Endothelial cell of umbilical vein (primary cell): ENCODE measurements at regions not wholly inside any gene's neighbourhood (a gene's known extent, or its start where the extent isn't known, plus 50 kb on each side); places are given as distances from the start of the nearest gene placed in this dataset.

Source experiments
- BruUV-seq: library from RNA; stranded (reverse); fragments of 400-500 nt; replicated peaks from 2 replicates; lab custom pipeline; 2021; lab: Mats Ljungman, UMichigan
- CTCF ChIA-PET: fragments of 300-600, 350-600 bp; sonication (Branson Sonifier 250); formaldehyde crosslinking; loops from one replicate; lab custom pipeline; 2021; ENCODE audit warnings: antibody characterized with exemption, inconsistent platforms; lab: Charles Lee
- POLR2A ChIA-PET: fragments of 300-600, 350-600 bp; sonication (Branson Sonifier 250); formaldehyde crosslinking; loops from one replicate; lab custom pipeline; 2021; ENCODE audit warnings: antibody characterized with exemption, inconsistent platforms; lab: Charles Lee
- DNase-seq: peaks from one replicate; pipeline ENCODE4 v3.0.0-alpha.2; 2011; ENCODE audit warnings: low read depth, low spot score
- FAIRE-seq: peaks from 2 replicates; lab custom pipeline; 2011; peaks lifted over from hg19 to GRCh38; lab: Jason Lieb, UNC
- H2AFZ ChIP-seq: 2 replicates; pipeline ENCODE4 v1.6.0; 2012; ENCODE audit warnings: low read depth, low read length, control low read depth, inconsistent platforms
- H3K27ac ChIP-seq: 2 replicates; pipeline ENCODE4 v1.5.1; 2011; ENCODE audit warnings: low read depth, mild to moderate bottlenecking, control low read depth, low read length, moderate library complexity; ENCODE audit not compliant: insufficient read depth
- H3K27me3 ChIP-seq, 2 experiments: 2 replicates each; pipeline versions ENCODE4 v1.6.0 to v1.6.1; 2011; ENCODE audit warnings: low read length in 2 of 2, mixed read lengths in 1 of 2; ENCODE audit not compliant: control insufficient read depth in 2 of 2, insufficient read depth in 2 of 2
- H3K36me3 ChIP-seq, 2 experiments: 2 replicates in 1 of 2; 3 replicates in 1 of 2; pipeline ENCODE4 v1.5.1; 2011; ENCODE audit warnings: low read length in 2 of 2, mild to moderate bottlenecking in 1 of 2, moderate library complexity in 1 of 2; ENCODE audit not compliant: control insufficient read depth in 2 of 2, insufficient read depth in 2 of 2; ENCODE audit errors: extremely low read depth in 1 of 2
- H3K4me1 ChIP-seq: 3 replicates; pipeline ENCODE4 v1.5.1; 2011; ENCODE audit warnings: mild to moderate bottlenecking, low read length; ENCODE audit not compliant: control insufficient read depth, insufficient read depth; ENCODE audit errors: extremely low read depth
- H3K4me2 ChIP-seq: 2 replicates; pipeline ENCODE4 v1.6.1; 2011; ENCODE audit warnings: low read length, control low read depth, mixed read lengths; ENCODE audit not compliant: insufficient read depth
- H3K4me3 ChIP-seq, 3 experiments: fragments of 200-600 bp in 1 of 3; sonication (generic), shearing (Covaris generic) in 1 of 3; replicated peaks in 1 of 3; 2 replicates each; pipeline ENCODE4 v1.5.1; 2011 to 2016; ENCODE audit warnings: control low read depth in 3 of 3, low read length in 3 of 3, mild to moderate bottlenecking in 2 of 3, inconsistent platforms in 1 of 3, low read depth in 1 of 3, moderate library complexity in 1 of 3; ENCODE audit not compliant: insufficient read depth in 1 of 3
- H3K79me2 ChIP-seq: 2 replicates; pipeline ENCODE4 v1.6.0; 2012; ENCODE audit warnings: low read length, inconsistent platforms; ENCODE audit not compliant: control insufficient read depth, insufficient read depth
- H3K9ac ChIP-seq: replicated peaks from 2 replicates; pipeline ENCODE3; 2011; ENCODE audit warnings: low read length, control low read depth; ENCODE audit not compliant: insufficient read depth; ENCODE audit errors: extremely low read depth
- H3K9me1 ChIP-seq: replicated peaks from 3 replicates; pipeline ENCODE4 v1.6.0; 2011; ENCODE audit warnings: mild to moderate bottlenecking, low read length; ENCODE audit not compliant: control insufficient read depth, insufficient read depth; ENCODE audit errors: extremely low read depth
- H3K9me3 ChIP-seq: replicated peaks from 2 replicates; pipeline ENCODE4 v1.5.1; 2012; ENCODE audit warnings: low read length, inconsistent platforms; ENCODE audit not compliant: control insufficient read depth, insufficient read depth
- H4K20me1 ChIP-seq: replicated peaks from 2 replicates; pipeline ENCODE3; 2011; ENCODE audit warnings: mild to moderate bottlenecking, low read length; ENCODE audit not compliant: control insufficient read depth, insufficient read depth; ENCODE audit errors: extremely low read depth
- CTCF ChIP-seq, 2 donors: IDR thresholded peaks; 1 replicate in 1 of 2; 2 replicates in 1 of 2; pipeline ENCODE4 v1.5.1; 2011; ENCODE audit warnings: low read length in 2 of 2, mild to moderate bottlenecking in 2 of 2, moderate library complexity in 2 of 2, control low read depth in 1 of 2, inconsistent platforms in 1 of 2, low read depth in 1 of 2; ENCODE audit not compliant: insufficient read depth in 1 of 2; ENCODE audit errors: extremely low read depth in 1 of 2
- EZH2 ChIP-seq: IDR thresholded peaks from 2 replicates; pipeline ENCODE4 v1.6.1; 2012; ENCODE audit warnings: borderline replicate concordance, low read depth, mild to moderate bottlenecking, moderate library complexity, low read length, inconsistent platforms; ENCODE audit not compliant: severe bottlenecking
- FOS ChIP-seq: IDR thresholded peaks from 2 replicates; pipeline ENCODE4 v1.6.1; 2011; ENCODE audit warnings: mild to moderate bottlenecking, low read length, moderate library complexity, borderline replicate concordance; ENCODE audit not compliant: insufficient read depth
- GATA2 ChIP-seq: IDR thresholded peaks from 2 replicates; pipeline ENCODE4 v1.7.0; 2011; ENCODE audit warnings: low read depth, mild to moderate bottlenecking, moderate library complexity, mixed read lengths, low read length; ENCODE audit not compliant: insufficient read length, insufficient read depth
- JUN ChIP-seq: IDR thresholded peaks from 2 replicates; pipeline ENCODE4 v1.6.1; 2011; ENCODE audit warnings: borderline replicate concordance, low read depth; ENCODE audit not compliant: insufficient read length, insufficient read depth
- MAX ChIP-seq: IDR thresholded peaks from 2 replicates; pipeline ENCODE4 v1.6.1; 2011; ENCODE audit not compliant: insufficient read depth, insufficient read length
- MYC ChIP-seq: IDR thresholded peaks from one replicate; pipeline ENCODE4 v1.6.1; 2011; ENCODE audit warnings: mild to moderate bottlenecking, low read depth, low read length
- POLR2A ChIP-seq: IDR thresholded peaks from 2 replicates; pipeline ENCODE4 v1.6.1; 2012; ENCODE audit warnings: low read depth, mild to moderate bottlenecking, control low read depth, low read length
- POLR2AphosphoS5 ChIP-seq: IDR thresholded peaks from 2 replicates; pipeline ENCODE4 v1.6.1; 2012; ENCODE audit warnings: low read depth, mild to moderate bottlenecking, control low read depth, low read length, moderate library complexity; ENCODE audit not compliant: insufficient read depth
- dilution Hi-C: fragments of 300-500 bp; cut with MboI; formaldehyde crosslinking; loops from one replicate; pipeline ENCODE4 v1.15.0; 2019; ENCODE audit warnings: low sequenced_read_pairs; ENCODE audit not compliant: extremely low pct_ligation_motif_present
- intact Hi-C: fragments of 100-400 bp; cut with micrococcal nuclease; formaldehyde crosslinking; loops from one replicate; pipeline ENCODE4 v1.10.0; 2022

DNA sequence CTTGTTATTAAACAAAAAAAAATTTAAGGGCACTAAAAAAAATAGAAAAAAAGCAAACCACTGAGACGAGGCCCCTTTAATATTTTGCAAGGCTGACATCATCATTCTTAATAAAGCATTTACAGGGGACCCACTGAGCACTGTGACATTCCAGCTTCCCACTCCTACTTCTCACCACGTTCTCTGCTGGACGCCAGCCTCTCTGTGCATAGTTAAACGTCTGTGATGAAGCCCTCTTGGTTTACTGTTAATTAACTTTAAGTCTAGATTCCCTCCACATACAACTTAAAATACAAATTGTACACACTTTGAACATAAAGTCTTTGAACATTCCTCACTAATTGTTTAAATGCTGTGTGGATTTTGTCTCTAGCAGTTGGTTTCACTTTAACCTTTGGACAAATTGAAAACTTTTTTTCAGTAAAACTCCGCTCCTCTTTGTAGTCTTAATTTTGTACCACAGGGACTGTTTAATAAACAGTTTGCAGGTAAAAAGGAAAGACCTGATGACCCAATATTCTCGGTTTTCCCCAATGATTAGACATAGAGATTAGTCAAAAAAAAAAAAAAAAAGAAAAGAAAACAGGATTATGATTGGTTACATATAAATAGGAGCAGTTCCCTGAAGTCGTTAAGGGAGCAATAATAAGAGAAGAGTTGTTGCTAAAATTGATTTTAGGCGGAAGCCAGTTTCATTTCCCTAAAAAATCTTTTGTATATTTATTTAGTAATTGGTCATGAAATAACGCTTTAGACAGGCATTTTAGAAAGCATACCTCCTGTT lies 219.8 kb downstream of the MZT1 start:
- Histone ChIP-seq H3K9ac (no peak overlapping the region), H3K4me3 (no peak overlapping the region), H4K20me1 (no peaks in the 10 kb centered on the region), H3K36me3 (no peaks in the 10 kb centered on the region), H3K27ac (no peak overlapping the region), H3K27me3 (no peaks in the 10 kb centered on the region), H3K9me1 (no peaks in the 10 kb centered on the region), H3K79me2 (no peaks in the 10 kb centered on the region), H3K4me1 (no peaks in the 10 kb centered on the region), H3K9me3 (no peaks in the 10 kb centered on the region), H2AFZ (no peak overlapping the region), H3K4me2 (no peak overlapping the region)
- dilution Hi-C loops (no loop called here), intact Hi-C loops (no loop called here)
- TF ChIP-seq JUN (no peak), CTCF (IDR thresholded peaks at IDR 0.05; ENCODE audit: extremely low read depth in 1 of 2, insufficient read depth in 1 of 2, low read depth in 1 of 2, low read length in 2 of 2) (no peak), MAX (no peak), GATA2 (no peak), MYC (no peak), FOS (no peak), EZH2 (no peak), POLR2A (no peak), POLR2AphosphoS5 (no peak)
- FAIRE-seq (no peak), DNase-seq (no peak)
- POLR2A ChIA-PET = no interaction called here
- CTCF ChIA-PET = no interaction called here
- BruUV-seq = no TSS peak
